ENCODE measurements at regions not wholly inside any gene's neighbourhood (a gene's known extent, or its start where the extent isn't known, plus 50 kb on each side); places are given as distances from the start of the nearest gene placed in this dataset.

DNA sequence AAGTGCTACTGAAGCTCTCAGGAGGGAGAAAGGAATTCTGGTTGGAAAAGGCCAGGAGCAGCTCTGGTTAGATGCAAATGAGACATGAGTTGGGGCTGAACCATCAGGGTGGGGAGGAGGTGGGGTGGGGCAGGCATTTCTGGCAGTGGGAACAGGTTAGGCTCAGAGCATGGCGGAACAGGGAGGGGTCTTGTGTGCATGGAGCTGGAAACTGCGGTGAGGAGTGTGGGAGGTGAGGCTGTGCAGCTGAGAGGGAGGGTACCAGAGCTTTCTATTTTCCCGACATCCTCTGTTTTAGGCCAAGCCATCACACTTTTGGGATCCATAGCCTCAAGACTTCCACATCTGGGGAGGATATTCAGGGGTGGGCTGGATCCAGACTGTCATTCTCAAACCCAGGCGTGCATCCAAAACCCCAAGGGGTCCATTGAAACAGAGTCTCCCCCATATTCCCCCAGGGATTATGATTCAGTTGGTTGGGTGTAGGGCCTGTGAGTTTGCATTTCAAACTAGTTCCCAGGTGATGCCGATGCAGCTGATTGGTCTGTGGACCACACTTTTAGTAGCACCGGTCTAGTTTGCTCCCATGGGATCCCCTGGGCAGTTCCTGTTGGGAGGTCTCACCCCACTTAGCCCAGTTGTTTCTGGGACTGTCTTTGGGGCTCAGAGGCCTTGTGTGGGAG, 100.9 kb upstream of the TLE3 start:
- ChIA-PET POLR2A (no interaction called here), CTCF (interaction anchor here (0.9 kb wide), 1 partner anchor 9 kb away, joined by 3 read pairs; no protein-coding TSS in a partner anchor)
- DNase-seq (ENCODE audit: extremely low spot score): no peak
- TF ChIP-seq CTCF (IDR thresholded peaks at IDR 0.05; ENCODE audit: control extremely low read depth, extremely low read depth, low read depth, missing control alignments): no peak

GRCh38 chr15:70197945-70198361, 100.2 kb upstream of the TLE3 start:
- ChIA-PET CTCF (interaction anchor here (0.9 kb wide), 1 partner anchor 10 kb away, joined by 3 read pairs; no protein-coding TSS in a partner anchor), POLR2A (no interaction called here)
- DNase-seq (ENCODE audit: extremely low spot score): no peak
- no peak for TF ChIP-seq CTCF (IDR thresholded peaks at IDR 0.05; ENCODE audit: control extremely low read depth, extremely low read depth, low read depth, missing control alignments)

DNA sequence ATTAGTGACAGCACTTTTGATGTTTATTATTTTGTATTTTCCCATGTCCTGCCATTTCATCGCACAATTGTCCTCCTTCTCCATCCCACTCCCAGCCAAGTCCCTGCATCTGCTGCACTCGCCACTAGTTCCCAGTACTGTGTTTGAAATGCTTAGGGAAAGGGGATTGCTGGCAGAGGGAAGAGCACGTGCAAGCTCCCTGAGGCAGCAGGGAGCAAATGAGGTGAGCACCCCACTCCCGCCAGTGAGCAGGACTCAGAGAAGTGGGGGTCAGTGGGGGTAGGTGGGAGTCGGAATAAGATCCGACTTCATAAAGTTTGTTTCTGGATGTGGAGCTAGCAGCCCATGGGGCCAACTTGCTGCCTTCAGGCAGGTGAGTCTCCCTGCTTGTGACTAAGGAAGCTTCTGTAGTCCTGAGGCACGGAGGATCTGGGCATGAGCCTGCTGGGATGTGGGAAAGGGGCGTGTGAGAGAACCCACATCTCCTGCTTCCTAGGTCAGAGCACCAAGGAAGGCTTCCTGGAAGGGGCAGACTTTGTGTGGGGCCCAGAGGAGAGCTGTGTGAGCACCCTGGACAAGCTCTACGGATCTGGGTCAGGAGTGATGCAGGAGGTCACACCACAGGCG, 99.7 kb upstream of the TLE3 start:
- TF ChIP-seq CTCF (IDR thresholded peaks at IDR 0.05; ENCODE audit: control extremely low read depth, extremely low read depth, low read depth, missing control alignments): no peak
- CTCF ChIA-PET: interaction anchor here (1.0 to 1.7 kb wide), 2 partner anchors 8 to 269 kb away, joined by 4 read pairs; no protein-coding TSS in a partner anchor
- no peak for DNase-seq (ENCODE audit: extremely low spot score)
- POLR2A ChIA-PET: no interaction called here

- DNase-seq (ENCODE audit: extremely low spot score): peak; percentile 84
- no peak for TF ChIP-seq CTCF (IDR thresholded peaks at IDR 0.05; ENCODE audit: control extremely low read depth, extremely low read depth, low read depth, missing control alignments)
- ChIA-PET POLR2A (interaction anchor here (0.6 kb wide), 1 partner anchor 457 kb away, joined by 9 read pairs; no protein-coding TSS in a partner anchor), CTCF (interaction anchor here (0.5 to 1.7 kb wide), 4 partner anchors 9 to 270 kb away, joined by 3 to 4 read pairs (median 4); no protein-coding TSS in a partner anchor)
Measured at GRCh38 chr15:70196372-70197316, 98.9 kb upstream of the TLE3 start.

DNA sequence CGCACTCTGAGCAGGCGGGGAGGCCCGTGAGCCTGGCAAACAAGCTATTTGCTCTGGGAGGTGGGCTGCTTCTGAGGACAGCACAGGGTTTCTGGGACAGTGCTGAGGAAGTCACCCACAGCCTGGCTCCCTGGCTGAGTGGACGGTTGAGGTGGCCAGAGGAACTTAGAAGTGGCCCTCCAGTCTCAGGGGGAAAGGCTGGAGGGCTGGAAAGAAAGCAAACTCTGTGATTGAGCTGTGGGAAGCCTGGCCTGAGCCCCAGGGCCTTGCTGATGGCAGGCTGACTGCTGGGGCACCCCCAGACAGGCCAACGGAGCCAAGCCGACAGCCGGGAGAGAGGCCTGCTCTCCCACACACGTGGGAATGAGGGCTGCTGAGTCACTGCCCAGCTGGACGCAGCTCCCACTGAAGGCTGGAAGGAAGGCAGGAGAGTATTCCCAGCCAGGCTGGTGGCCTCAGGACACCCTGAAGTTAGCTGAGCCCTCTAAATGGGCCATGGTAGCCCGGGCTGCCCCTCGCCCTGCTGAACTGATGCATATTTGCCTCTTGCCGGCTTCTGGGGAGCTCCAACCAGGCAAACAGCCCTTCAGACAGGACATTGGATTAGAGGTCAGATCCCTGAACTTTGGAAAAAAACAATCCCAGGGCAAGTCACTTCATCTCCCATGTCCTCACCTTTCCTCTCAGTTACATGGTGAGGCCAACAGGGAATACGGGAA, 98.0 kb upstream of the TLE3 start:
- POLR2A ChIA-PET: interaction anchor here (0.6 kb wide), 1 partner anchor 457 kb away, joined by 9 read pairs; no protein-coding TSS in a partner anchor
- no peak for TF ChIP-seq CTCF (IDR thresholded peaks at IDR 0.05; ENCODE audit: control extremely low read depth, extremely low read depth, low read depth, missing control alignments)
- no peak for DNase-seq (ENCODE audit: extremely low spot score)
- CTCF ChIA-PET: interaction anchor here (0.9 to 1.7 kb wide), 3 partner anchors 9 to 271 kb away, joined by 3 to 4 read pairs (median 3); no protein-coding TSS in a partner anchor

Measured in GM10248 (cell line).